Transverse colon (tissue), 4 donors: ENCODE measurements at regions not wholly inside any gene's neighbourhood (a gene's known extent, or its start where the extent isn't known, plus 50 kb on each side); places are given as distances from the start of the nearest gene placed in this dataset.

Source experiments
- DNase-seq: peaks from one replicate; pipeline ENCODE4 v3.0.0-alpha.2; 2019
- H3K27ac ChIP-seq, 4 donors: fragments of 200-600 bp; sonication (generic); 2 replicates each; pipeline ENCODE4 v1.5.1; 2016 to 2018; ENCODE audit warnings: inconsistent platforms in 4 of 4
- H3K27me3 ChIP-seq: fragments of 200-600 bp; sonication (generic); 2 replicates; pipeline ENCODE4 v1.5.1; 2017; ENCODE audit warnings: inconsistent platforms
- H3K36me3 ChIP-seq, 4 donors: fragments of 200-600 bp; sonication (generic); 2 replicates each; pipeline ENCODE4 v1.5.1; 2017 to 2019; ENCODE audit warnings: inconsistent platforms in 4 of 4
- H3K4me1 ChIP-seq, 4 donors: fragments of 200-600 bp; sonication (generic); 2 replicates each; pipeline ENCODE4 v1.5.1; 2017 to 2020; ENCODE audit warnings: inconsistent platforms in 4 of 4
- H3K4me3 ChIP-seq, 4 donors: fragments of 200-600 bp; sonication (generic); 1 replicate in 1 of 4; 2 replicates in 3 of 4; pipeline versions ENCODE4 v1.5.1 to v1.6.1; 2017 to 2019; ENCODE audit warnings: inconsistent platforms in 4 of 4
- H3K9me3 ChIP-seq, 2 donors: fragments of 200-600 bp; sonication (generic); 2 replicates each; pipeline ENCODE4 v1.5.1; 2017 to 2019; ENCODE audit warnings: inconsistent platforms in 2 of 2
- CTCF ChIP-seq, 5 experiments: fragments of 200-600 bp in 3 of 5; fragments of 450-650 bp in 2 of 5; sonication (generic) in 3 of 5; IDR thresholded peaks; 1 replicate in 2 of 5; 2 replicates in 3 of 5; pipeline ENCODE4 v1.5.1; 2016 to 2017; ENCODE audit warnings: antibody characterized with exemption in 5 of 5, inconsistent platforms in 3 of 5, mild to moderate bottlenecking in 2 of 5, moderate library complexity in 1 of 5
- EP300 ChIP-seq: sonication (generic); formaldehyde crosslinking; IDR thresholded peaks from one replicate; pipeline ENCODE4 v1.6.1; 2017; ENCODE audit warnings: antibody characterized with exemption, low read depth
- POLR2A ChIP-seq: fragments of 450-650 bp; IDR thresholded peaks from one replicate; pipeline ENCODE4 v1.6.1; 2016; ENCODE audit warnings: antibody characterized with exemption, mild to moderate bottlenecking, moderate library complexity
- POLR2AphosphoS5 ChIP-seq, 3 donors: sonication (generic); formaldehyde crosslinking; IDR thresholded peaks; one replicate each; pipeline ENCODE4 v1.6.1; 2016; ENCODE audit warnings: antibody characterized with exemption in 3 of 3
- WGBS, 2 donors: methylation state at CpG; one replicate each; pipeline ENCODE4 v1.1.5; 2018; ENCODE audit warnings: low coverage in 1 of 2; 5-methylcytosine and 5-hydroxymethylcytosine counted together
- in situ Hi-C, 4 donors: fragments of 200-750 bp; cut with MboI; loops; one replicate each; pipeline versions ENCODE4 v1.15.0 to v1.15.1; 2017; ENCODE audit warnings: low sequenced_read_pairs in 3 of 4, low pct_ligation_motif_present in 1 of 4, low pct_unique_long_range_greater_than_20kb in 1 of 4
- intact Hi-C: fragments of 100-400 bp; cut with DNase I; formaldehyde crosslinking; loops from one replicate; pipeline ENCODE4 v1.15.1; 2023; ENCODE audit warnings: low total_unique reads

DNA sequence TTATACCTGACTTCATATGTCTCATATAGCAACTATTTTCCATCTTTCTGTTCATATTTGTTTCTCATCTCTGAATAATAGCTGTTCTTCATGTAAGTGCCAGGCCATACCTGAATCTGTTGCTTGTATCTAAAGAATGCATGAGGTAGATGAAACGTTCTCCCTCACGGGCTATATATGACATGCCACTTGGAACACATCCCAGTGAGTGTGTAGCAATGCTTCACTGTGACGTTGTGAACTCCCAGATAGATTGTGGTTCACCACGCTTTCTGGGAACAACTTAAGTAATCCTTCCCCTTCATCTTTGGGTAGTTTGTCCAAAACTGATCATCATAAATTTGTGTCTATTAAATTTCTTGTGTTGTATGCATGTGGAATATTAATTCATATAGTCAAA, 60.1 kb downstream of the RDH14 start:
- in situ Hi-C loops (loop anchor here (25.0 kb wide), 2 partner anchors 862 to 1362 kb away; partner anchors contain the start of gene OSR1 (in 4 of the 4)), intact Hi-C loops (no loop called here)
- no peak for TF ChIP-seq CTCF (IDR thresholded peaks at IDR 0.05)
- no peak for TF ChIP-seq EP300
- no peak for TF ChIP-seq POLR2AphosphoS5 (IDR thresholded peaks at IDR 0.05)
- TF ChIP-seq POLR2A: no peak
- whole genome bisulfite sequencing, 2 donors: 20 to 28% methylated on average over 2 to 4 of the region's 4 CpGs
- H3K9me3 ChIP-seq: no peaks in the 10 kb centered on the region
- H3K36me3 ChIP-seq: no peaks in the 10 kb centered on the region
- H3K27ac ChIP-seq: no peak overlapping the region
- H3K4me3 ChIP-seq: no peak overlapping the region
- no peaks in the 10 kb centered on the region for H3K27me3 ChIP-seq
- H3K4me1 ChIP-seq: no peaks in the 10 kb centered on the region
- no peak for DNase-seq

DNA sequence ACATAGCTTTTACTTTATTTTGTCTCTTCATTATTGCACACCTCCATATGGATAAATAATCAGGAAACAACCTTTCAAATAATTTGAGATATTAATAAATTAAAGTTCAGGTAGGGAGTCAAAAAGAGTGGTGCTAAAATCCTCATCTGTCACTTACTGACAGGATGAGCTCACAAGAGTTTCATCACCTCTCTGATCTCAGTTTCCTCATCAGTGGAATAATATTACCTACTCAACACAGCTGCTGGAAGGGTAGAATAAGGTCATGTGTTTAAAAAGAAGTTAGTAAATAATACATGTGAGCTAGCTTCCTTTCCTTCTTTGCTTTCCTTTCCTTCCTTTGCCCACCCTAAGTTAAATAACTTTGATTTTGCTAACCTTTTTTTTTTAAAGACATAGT, 61.9 kb downstream of the RDH14 start:
- no peaks in the 10 kb centered on the region for H3K4me1 ChIP-seq

DNA sequence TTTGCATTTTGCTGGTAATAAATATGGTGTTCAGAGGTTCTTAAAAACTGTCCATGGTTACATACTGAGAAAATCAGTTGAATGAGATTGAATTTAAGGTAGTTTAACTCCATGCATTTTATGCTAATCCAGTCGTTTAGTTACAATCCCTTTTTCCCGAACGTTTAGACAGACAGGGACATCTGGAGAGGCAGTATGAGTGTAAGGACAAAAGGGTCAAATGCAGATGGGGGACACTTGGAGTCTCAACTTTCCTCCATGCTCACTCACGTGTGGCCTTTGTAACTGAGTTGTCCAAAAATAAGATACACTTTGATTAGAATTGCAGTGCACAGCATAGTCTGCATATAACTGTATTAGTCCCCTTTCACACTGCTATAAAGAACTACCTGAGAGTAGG, 63.9 kb downstream of the RDH14 start:
- WGBS, 2 donors: 70 to 78% methylated on average over 4 of the region's 4 CpGs
- H3K27ac ChIP-seq: no peak overlapping the region
- intact Hi-C loops: no loop called here

More for the DNA sequence above, 61.9 kb downstream of the RDH14 start:
- H3K27ac ChIP-seq: no peak overlapping the region
- DNase-seq: no peak
- TF ChIP-seq CTCF (IDR thresholded peaks at IDR 0.05): no peak
- no peak for TF ChIP-seq EP300
- no peak for TF ChIP-seq POLR2A
- no peak for TF ChIP-seq POLR2AphosphoS5 (IDR thresholded peaks at IDR 0.05)
- H3K9me3 ChIP-seq: no peaks in the 10 kb centered on the region
- no peak overlapping the region for H3K4me3 ChIP-seq
- no peaks in the 10 kb centered on the region for H3K36me3 ChIP-seq
- no peaks in the 10 kb centered on the region for H3K27me3 ChIP-seq
- in situ Hi-C loops: no loop called here
- intact Hi-C loops: no loop called here

DNA sequence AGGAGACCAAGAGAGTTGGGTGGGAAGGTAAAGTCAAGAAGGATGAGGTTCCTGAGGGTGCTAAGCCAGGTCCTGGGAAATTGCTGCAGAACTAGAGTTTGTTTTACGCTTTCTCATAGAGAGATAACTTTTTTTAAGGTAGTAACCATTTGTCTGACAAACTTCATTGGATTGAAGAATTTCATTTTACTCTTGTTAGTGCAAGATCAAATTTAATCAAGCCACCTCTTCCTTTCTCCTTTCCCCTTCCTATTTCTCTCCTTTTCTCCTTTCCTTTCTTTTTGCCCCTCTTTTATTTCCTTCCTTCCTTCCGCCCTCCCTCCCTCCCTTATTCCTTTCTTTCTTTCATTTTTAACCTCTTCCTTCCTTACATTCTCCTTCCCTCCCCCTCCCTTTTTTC, 65.4 kb downstream of the RDH14 start:
- TF ChIP-seq POLR2A (no peak), CTCF (IDR thresholded peaks at IDR 0.05) (no peak), EP300 (no peak), POLR2AphosphoS5 (IDR thresholded peaks at IDR 0.05) (no peak)
- Histone ChIP-seq H3K27ac (no peak overlapping the region), H3K4me1 (no peaks in the 10 kb centered on the region), H3K4me3 (no peak overlapping the region), H3K9me3 (no peaks in the 10 kb centered on the region), H3K27me3 (no peaks in the 10 kb centered on the region), H3K36me3 (no peaks in the 10 kb centered on the region)
- in situ Hi-C loops (no loop called here), intact Hi-C loops (no loop called here)
- 33 to 82% methylated on average over 2 of the region's 2 CpGs for WGBS, 2 donors
- no peak for DNase-seq

More for the DNA sequence above, 63.9 kb downstream of the RDH14 start:
- in situ Hi-C loops: no loop called here
- no peaks in the 10 kb centered on the region for H3K27me3 ChIP-seq
- DNase-seq: no peak
- no peak overlapping the region for H3K4me3 ChIP-seq
- no peaks in the 10 kb centered on the region for H3K9me3 ChIP-seq
- no peaks in the 10 kb centered on the region for H3K4me1 ChIP-seq
- H3K36me3 ChIP-seq: no peaks in the 10 kb centered on the region
- TF ChIP-seq POLR2AphosphoS5 (IDR thresholded peaks at IDR 0.05): no peak
- TF ChIP-seq EP300: no peak
- no peak for TF ChIP-seq CTCF (IDR thresholded peaks at IDR 0.05)
- TF ChIP-seq POLR2A: no peak
